HepG2 (cell line): ENCODE measurements at regions not wholly inside any gene's neighbourhood (a gene's known extent, or its start where the extent isn't known, plus 50 kb on each side); places are given as distances from the start of the nearest gene placed in this dataset.

Source experiments
- ATAC-seq: fragments of 200-7000 bp; cut with Tn5 transposase; 3 replicates; pipeline ENCODE4 v1.9.1; 2020; ENCODE audit warnings: mild to moderate bottlenecking, moderate library complexity
- BruUV-seq: library from RNA; stranded (reverse); fragments of 400-500 nt; replicated peaks from 2 replicates; lab custom pipeline; 2021; lab: Mats Ljungman, UMichigan
- CTCF ChIA-PET: fragments of 300-600 bp; formaldehyde crosslinking; extraction: SDS; loops from one replicate; lab custom pipeline; 2021; ENCODE audit warnings: low total read pairs, inconsistent platforms, low intra/inter-chr PET ratio; lab: Yijun Ruan, JAX
- POLR2A ChIA-PET: fragments of 350-600 bp; sonication (Branson Sonifier 250); formaldehyde crosslinking; loops from one replicate; lab custom pipeline; 2020; ENCODE audit warnings: antibody characterized with exemption, inconsistent platforms; lab: Yijun Ruan, JAX
- DNase-seq: peaks from one replicate; pipeline ENCODE4 v3.0.0-alpha.2; 2015; ENCODE audit warnings: low spot score
- FAIRE-seq: peaks from 3 replicates; lab custom pipeline; 2011; peaks lifted over from hg19 to GRCh38; lab: Jason Lieb, UNC
- H2AFZ ChIP-seq: one replicate; pipeline ENCODE4 v1.6.1; 2011; ENCODE audit warnings: low read length, inconsistent platforms
- H3K27ac ChIP-seq: fragments of 300-600 bp; 3 replicates; pipeline ENCODE4 v1.8.0; 2011; ENCODE audit warnings: mixed run types, mild to moderate bottlenecking, mixed read lengths, low read length, inconsistent platforms; ENCODE audit not compliant: insufficient read depth; ENCODE audit errors: extremely low read length
- H3K27me3 ChIP-seq, 2 experiments: fragments of 200-600 bp in 1 of 2; 2 replicates in 1 of 2; 3 replicates in 1 of 2; pipeline versions ENCODE4 v1.6.0 to v1.8.0; 2011; ENCODE audit warnings: low read length in 2 of 2, mild to moderate bottlenecking in 2 of 2, moderate library complexity in 2 of 2, inconsistent platforms in 1 of 2; ENCODE audit not compliant: insufficient read depth in 2 of 2, control insufficient read depth in 1 of 2
- H3K36me3 ChIP-seq, 2 experiments: fragments of 200-600 bp in 1 of 2; replicated peaks in 1 of 2; 2 replicates in 1 of 2; 3 replicates in 1 of 2; pipeline versions ENCODE4 v1.5.1 to v1.8.0; 2011; ENCODE audit warnings: low read length in 2 of 2, inconsistent platforms in 1 of 2; ENCODE audit not compliant: insufficient read depth in 2 of 2, control insufficient read depth in 1 of 2
- H3K4me1 ChIP-seq: 2 replicates; pipeline ENCODE4 v1.5.1; 2012; ENCODE audit warnings: low read length, inconsistent platforms; ENCODE audit not compliant: insufficient read depth
- H3K4me2 ChIP-seq: 2 replicates; pipeline ENCODE4 v1.6.0; 2011; ENCODE audit warnings: low read depth, low read length, inconsistent platforms
- H3K4me3 ChIP-seq, 3 experiments: fragments of 200-600 bp in 1 of 3; sonication (generic), shearing (Covaris generic) in 1 of 3; replicated peaks in 1 of 3; 2 replicates each; pipeline ENCODE4 v1.5.1; 2011 to 2016; ENCODE audit warnings: low read length in 3 of 3, inconsistent platforms in 2 of 3, low read depth in 2 of 3, mild to moderate bottlenecking in 2 of 3, control low read depth in 1 of 3, mixed read lengths in 1 of 3; ENCODE audit not compliant: insufficient read depth in 1 of 3
- H3K79me2 ChIP-seq: one replicate; pipeline ENCODE4 v1.6.1; 2011; ENCODE audit warnings: low read length, inconsistent platforms; ENCODE audit not compliant: insufficient read depth
- H3K9ac ChIP-seq: 2 replicates; pipeline ENCODE4 v1.6.0; 2011; ENCODE audit warnings: mild to moderate bottlenecking, low read depth, low read length, inconsistent platforms; ENCODE audit not compliant: insufficient read depth
- H3K9me3 ChIP-seq: 2 replicates; pipeline ENCODE4 v1.5.1; 2012; ENCODE audit warnings: mild to moderate bottlenecking, low read length
- H4K20me1 ChIP-seq: 2 replicates; pipeline ENCODE4 v1.6.0; 2011; ENCODE audit warnings: inconsistent platforms, mild to moderate bottlenecking, low read length, moderate library complexity; ENCODE audit not compliant: insufficient read depth
- GATAD1 ChIP-seq: IDR thresholded peaks from 2 replicates; pipeline ENCODE4 v1.6.1; 2016; ENCODE audit warnings: missing genetic modification reagents, missing compliant biosample characterization
- SIX4 ChIP-seq: sonication (generic); formaldehyde crosslinking; IDR thresholded peaks from 2 replicates; pipeline ENCODE4 v1.4.0; 2020; ENCODE audit warnings: missing genetic modification reagents
- ZNF678 ChIP-seq: sonication (generic); formaldehyde crosslinking; IDR thresholded peaks from 2 replicates; pipeline ENCODE4 v1.4.0; 2020; ENCODE audit warnings: mild to moderate bottlenecking, missing genetic modification reagents
- WGBS: methylation state at CpG from one replicate; pipeline ENCODE4 v1.1.6; 2017; ENCODE audit warnings: low lambda C conversion rate; 5-methylcytosine and 5-hydroxymethylcytosine counted together
- in situ Hi-C: cut with HindIII; loops from 2 replicates; pipeline ENCODE4 v1.10.0; 2017; ENCODE audit warnings: low pct_unique_long_range_greater_than_20kb; ENCODE audit not compliant: extremely low pct_ligation_motif_present
- intact Hi-C: fragments of 100-400 bp; cut with micrococcal nuclease; formaldehyde crosslinking; loops from one replicate; pipeline ENCODE4 v1.10.0; 2022; ENCODE audit not compliant: unreplicated experiment
- TF ChIP-seq, protein P1 (sequence below): sonication (generic); formaldehyde crosslinking; IDR thresholded peaks from 2 replicates; pipeline ENCODE4 v1.4.0; 2020; ENCODE audit warnings: missing genetic modification reagents
- TF ChIP-seq, protein P2 (sequence below): sonication (generic); formaldehyde crosslinking; IDR thresholded peaks from 2 replicates; pipeline ENCODE4 v1.4.0; 2020; ENCODE audit warnings: missing genetic modification reagents, borderline replicate concordance
- TF ChIP-seq, protein P3 (sequence below): sonication (generic); formaldehyde crosslinking; IDR thresholded peaks from 2 replicates; pipeline ENCODE4 v1.4.0; 2020; ENCODE audit warnings: missing genetic modification reagents
- TF ChIP-seq, protein P4 (sequence below): sonication (generic); formaldehyde crosslinking; IDR thresholded peaks from 2 replicates; pipeline ENCODE4 v1.8.0; 2022; ENCODE audit warnings: missing genetic modification reagents, mild to moderate bottlenecking, borderline replicate concordance
- TF ChIP-seq, protein P5 (sequence below): sonication (generic); formaldehyde crosslinking; IDR thresholded peaks from 2 replicates; pipeline ENCODE4 v1.5.1; 2020; ENCODE audit warnings: missing genetic modification reagents, mild to moderate bottlenecking, borderline replicate concordance

DNA sequence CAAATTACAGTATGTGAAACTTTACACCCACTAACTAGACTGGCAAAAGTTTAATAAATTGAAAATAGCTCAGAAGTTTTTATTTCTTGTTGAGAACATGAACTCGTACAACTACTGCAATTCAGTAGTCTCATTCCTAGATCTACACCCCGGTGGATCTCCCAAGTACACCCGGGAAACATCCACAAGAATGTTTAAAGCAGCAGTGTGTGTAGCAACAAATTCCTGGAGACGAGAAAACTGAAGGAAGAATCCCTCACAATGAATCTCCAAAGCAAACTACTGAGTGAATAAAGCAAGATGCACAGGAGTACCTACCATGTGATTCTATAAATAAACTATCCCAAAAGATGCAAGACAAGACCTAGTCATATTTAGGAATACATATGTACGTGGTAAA is 954.0 kb upstream of the MAP3K7 start (continued):
- TF ChIP-seq, protein P1, sequence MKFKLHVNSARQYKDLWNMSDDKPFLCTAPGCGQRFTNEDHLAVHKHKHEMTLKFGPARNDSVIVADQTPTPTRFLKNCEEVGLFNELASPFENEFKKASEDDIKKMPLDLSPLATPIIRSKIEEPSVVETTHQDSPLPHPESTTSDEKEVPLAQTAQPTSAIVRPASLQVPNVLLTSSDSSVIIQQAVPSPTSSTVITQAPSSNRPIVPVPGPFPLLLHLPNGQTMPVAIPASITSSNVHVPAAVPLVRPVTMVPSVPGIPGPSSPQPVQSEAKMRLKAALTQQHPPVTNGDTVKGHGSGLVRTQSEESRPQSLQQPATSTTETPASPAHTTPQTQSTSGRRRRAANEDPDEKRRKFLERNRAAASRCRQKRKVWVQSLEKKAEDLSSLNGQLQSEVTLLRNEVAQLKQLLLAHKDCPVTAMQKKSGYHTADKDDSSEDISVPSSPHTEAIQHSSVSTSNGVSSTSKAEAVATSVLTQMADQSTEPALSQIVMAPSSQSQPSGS: no peak
- TF ChIP-seq ZNF678 (CRISPR knock-in tag): no peak

DNA sequence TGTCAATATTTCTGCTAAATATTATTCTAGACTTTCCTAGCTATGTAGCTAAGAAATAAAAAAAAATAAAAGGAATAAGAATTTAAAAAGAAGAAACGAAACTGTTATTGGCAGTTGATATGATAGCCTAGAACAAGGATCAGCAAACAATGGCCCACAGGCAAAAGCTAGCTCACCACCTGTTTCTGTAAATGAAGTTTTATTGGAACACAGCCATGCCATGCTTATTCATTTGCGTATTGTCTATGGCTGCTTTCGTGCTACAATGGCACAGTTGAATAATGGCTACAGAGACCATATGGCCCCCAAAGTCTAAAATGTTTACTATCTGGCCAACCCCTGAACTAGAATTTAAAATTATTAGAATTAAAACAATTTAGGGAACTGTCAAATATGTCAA is 952.6 kb upstream of the MAP3K7 start:
- FAIRE-seq (no peak), DNase-seq (no peak), ATAC-seq (no peak)
- no TSS peak for BruUV-seq
- H3K9ac ChIP-seq: no peak overlapping the region
- no peak overlapping the region for H3K27ac ChIP-seq
- ChIA-PET POLR2A (no interaction called here), CTCF (no interaction called here)
- H3K79me2 ChIP-seq: no peaks in the 10 kb centered on the region
- no peaks in the 10 kb centered on the region for H3K27me3 ChIP-seq
- no peaks in the 10 kb centered on the region for H4K20me1 ChIP-seq
- H2AFZ ChIP-seq: no peak overlapping the region
- no peaks in the 10 kb centered on the region for H3K36me3 ChIP-seq
- intact Hi-C loops: no loop called here
- no peaks in the 10 kb centered on the region for H3K4me1 ChIP-seq
- H3K4me3 ChIP-seq: no peak overlapping the region
- in situ Hi-C loops: no loop called here
- no peaks in the 10 kb centered on the region for H3K9me3 ChIP-seq
- no peak overlapping the region for H3K4me2 ChIP-seq
- 4% methylated on average over 3 of the region's 3 CpGs for WGBS
- TF ChIP-seq, protein P2, sequence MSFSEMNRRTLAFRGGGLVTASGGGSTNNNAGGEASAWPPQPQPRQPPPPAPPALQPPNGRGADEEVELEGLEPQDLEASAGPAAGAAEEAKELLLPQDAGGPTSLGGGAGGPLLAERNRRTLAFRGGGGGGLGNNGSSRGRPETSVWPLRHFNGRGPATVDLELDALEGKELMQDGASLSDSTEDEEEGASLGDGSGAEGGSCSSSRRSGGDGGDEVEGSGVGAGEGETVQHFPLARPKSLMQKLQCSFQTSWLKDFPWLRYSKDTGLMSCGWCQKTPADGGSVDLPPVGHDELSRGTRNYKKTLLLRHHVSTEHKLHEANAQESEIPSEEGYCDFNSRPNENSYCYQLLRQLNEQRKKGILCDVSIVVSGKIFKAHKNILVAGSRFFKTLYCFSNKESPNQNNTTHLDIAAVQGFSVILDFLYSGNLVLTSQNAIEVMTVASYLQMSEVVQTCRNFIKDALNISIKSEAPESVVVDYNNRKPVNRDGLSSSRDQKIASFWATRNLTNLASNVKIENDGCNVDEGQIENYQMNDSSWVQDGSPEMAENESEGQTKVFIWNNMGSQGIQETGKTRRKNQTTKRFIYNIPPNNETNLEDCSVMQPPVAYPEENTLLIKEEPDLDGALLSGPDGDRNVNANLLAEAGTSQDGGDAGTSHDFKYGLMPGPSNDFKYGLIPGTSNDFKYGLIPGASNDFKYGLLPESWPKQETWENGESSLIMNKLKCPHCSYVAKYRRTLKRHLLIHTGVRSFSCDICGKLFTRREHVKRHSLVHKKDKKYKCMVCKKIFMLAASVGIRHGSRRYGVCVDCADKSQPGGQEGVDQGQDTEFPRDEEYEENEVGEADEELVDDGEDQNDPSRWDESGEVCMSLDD: no peak
- TF ChIP-seq SIX4 (CRISPR knock-in tag) (no peak), GATAD1 (no peak)
- TF ChIP-seq, protein P3, sequence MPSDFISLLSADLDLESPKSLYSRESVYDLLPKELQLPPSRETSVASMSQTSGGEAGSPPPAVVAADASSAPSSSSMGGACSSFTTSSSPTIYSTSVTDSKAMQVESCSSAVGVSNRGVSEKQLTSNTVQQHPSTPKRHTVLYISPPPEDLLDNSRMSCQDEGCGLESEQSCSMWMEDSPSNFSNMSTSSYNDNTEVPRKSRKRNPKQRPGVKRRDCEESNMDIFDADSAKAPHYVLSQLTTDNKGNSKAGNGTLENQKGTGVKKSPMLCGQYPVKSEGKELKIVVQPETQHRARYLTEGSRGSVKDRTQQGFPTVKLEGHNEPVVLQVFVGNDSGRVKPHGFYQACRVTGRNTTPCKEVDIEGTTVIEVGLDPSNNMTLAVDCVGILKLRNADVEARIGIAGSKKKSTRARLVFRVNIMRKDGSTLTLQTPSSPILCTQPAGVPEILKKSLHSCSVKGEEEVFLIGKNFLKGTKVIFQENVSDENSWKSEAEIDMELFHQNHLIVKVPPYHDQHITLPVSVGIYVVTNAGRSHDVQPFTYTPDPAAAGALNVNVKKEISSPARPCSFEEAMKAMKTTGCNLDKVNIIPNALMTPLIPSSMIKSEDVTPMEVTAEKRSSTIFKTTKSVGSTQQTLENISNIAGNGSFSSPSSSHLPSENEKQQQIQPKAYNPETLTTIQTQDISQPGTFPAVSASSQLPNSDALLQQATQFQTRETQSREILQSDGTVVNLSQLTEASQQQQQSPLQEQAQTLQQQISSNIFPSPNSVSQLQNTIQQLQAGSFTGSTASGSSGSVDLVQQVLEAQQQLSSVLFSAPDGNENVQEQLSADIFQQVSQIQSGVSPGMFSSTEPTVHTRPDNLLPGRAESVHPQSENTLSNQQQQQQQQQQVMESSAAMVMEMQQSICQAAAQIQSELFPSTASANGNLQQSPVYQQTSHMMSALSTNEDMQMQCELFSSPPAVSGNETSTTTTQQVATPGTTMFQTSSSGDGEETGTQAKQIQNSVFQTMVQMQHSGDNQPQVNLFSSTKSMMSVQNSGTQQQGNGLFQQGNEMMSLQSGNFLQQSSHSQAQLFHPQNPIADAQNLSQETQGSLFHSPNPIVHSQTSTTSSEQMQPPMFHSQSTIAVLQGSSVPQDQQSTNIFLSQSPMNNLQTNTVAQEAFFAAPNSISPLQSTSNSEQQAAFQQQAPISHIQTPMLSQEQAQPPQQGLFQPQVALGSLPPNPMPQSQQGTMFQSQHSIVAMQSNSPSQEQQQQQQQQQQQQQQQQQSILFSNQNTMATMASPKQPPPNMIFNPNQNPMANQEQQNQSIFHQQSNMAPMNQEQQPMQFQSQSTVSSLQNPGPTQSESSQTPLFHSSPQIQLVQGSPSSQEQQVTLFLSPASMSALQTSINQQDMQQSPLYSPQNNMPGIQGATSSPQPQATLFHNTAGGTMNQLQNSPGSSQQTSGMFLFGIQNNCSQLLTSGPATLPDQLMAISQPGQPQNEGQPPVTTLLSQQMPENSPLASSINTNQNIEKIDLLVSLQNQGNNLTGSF (CRISPR knock-in tag): no peak
- TF ChIP-seq, protein P4, sequence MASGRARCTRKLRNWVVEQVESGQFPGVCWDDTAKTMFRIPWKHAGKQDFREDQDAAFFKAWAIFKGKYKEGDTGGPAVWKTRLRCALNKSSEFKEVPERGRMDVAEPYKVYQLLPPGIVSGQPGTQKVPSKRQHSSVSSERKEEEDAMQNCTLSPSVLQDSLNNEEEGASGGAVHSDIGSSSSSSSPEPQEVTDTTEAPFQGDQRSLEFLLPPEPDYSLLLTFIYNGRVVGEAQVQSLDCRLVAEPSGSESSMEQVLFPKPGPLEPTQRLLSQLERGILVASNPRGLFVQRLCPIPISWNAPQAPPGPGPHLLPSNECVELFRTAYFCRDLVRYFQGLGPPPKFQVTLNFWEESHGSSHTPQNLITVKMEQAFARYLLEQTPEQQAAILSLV (CRISPR knock-in tag): no peak
- TF ChIP-seq, protein P5, sequence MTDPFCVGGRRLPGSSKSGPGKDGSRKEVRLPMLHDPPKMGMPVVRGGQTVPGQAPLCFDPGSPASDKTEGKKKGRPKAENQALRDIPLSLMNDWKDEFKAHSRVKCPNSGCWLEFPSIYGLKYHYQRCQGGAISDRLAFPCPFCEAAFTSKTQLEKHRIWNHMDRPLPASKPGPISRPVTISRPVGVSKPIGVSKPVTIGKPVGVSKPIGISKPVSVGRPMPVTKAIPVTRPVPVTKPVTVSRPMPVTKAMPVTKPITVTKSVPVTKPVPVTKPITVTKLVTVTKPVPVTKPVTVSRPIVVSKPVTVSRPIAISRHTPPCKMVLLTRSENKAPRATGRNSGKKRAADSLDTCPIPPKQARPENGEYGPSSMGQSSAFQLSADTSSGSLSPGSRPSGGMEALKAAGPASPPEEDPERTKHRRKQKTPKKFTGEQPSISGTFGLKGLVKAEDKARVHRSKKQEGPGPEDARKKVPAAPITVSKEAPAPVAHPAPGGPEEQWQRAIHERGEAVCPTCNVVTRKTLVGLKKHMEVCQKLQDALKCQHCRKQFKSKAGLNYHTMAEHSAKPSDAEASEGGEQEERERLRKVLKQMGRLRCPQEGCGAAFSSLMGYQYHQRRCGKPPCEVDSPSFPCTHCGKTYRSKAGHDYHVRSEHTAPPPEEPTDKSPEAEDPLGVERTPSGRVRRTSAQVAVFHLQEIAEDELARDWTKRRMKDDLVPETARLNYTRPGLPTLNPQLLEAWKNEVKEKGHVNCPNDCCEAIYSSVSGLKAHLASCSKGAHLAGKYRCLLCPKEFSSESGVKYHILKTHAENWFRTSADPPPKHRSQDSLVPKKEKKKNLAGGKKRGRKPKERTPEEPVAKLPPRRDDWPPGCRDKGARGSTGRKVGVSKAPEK (CRISPR knock-in tag): no peak
